Thyroid gland (tissue), 4 donors: ENCODE measurements at regions not wholly inside any gene's neighbourhood (a gene's known extent, or its start where the extent isn't known, plus 50 kb on each side); places are given as distances from the start of the nearest gene placed in this dataset.

Experiments
- POLR2A ChIP-seq, 2 donors: fragments of 450-650 bp; IDR thresholded peaks; one replicate each; pipeline ENCODE4 v1.6.1; 2017; ENCODE audit warnings: antibody characterized with exemption in 2 of 2, mild to moderate bottlenecking in 2 of 2, moderate library complexity in 1 of 2
- TF ChIP-seq, protein P1 (sequence below), 6 experiments: fragments of 200-600 bp in 3 of 6; fragments of 450-650 bp in 3 of 6; sonication (generic) in 3 of 6; IDR thresholded peaks; one replicate each; pipeline ENCODE4 v1.5.1; 2016 to 2019; ENCODE audit warnings: antibody characterized with exemption in 6 of 6, mild to moderate bottlenecking in 2 of 6, inconsistent platforms in 1 of 6, moderate library complexity in 1 of 6

DNA sequence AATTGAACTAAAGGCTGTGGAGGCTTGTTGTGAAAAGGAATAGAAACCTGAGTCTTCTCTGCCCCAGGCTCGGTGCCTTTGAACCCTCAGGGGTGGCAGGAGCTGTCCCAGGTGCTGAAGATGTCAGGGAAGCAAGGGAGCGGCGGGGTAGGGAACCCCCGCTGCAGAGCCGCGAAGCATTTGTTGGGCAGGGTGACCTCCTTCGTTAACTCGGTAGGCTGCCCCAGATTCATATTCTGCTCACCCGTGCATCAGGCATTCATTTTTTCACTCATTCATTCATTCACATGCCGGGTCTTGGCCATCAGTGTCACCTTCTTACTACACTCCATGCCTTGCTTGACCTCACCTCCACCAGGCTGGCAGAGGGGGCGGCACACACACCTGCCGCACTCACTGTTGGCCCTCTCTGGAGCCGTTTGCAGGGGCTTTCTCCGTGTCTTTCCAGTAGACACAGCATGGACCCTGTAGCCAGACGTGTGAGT lies 618.9 kb downstream of the BRD1 start:
- TF ChIP-seq POLR2A (IDR thresholded peaks at IDR 0.05): no peak
- TF ChIP-seq, protein P1, sequence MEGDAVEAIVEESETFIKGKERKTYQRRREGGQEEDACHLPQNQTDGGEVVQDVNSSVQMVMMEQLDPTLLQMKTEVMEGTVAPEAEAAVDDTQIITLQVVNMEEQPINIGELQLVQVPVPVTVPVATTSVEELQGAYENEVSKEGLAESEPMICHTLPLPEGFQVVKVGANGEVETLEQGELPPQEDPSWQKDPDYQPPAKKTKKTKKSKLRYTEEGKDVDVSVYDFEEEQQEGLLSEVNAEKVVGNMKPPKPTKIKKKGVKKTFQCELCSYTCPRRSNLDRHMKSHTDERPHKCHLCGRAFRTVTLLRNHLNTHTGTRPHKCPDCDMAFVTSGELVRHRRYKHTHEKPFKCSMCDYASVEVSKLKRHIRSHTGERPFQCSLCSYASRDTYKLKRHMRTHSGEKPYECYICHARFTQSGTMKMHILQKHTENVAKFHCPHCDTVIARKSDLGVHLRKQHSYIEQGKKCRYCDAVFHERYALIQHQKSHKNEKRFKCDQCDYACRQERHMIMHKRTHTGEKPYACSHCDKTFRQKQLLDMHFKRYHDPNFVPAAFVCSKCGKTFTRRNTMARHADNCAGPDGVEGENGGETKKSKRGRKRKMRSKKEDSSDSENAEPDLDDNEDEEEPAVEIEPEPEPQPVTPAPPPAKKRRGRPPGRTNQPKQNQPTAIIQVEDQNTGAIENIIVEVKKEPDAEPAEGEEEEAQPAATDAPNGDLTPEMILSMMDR (IDR thresholded peaks at IDR 0.05): no peak
